NCI-H2227 (cell line): ENCODE measurements at regions not wholly inside any gene's neighbourhood (a gene's known extent, or its start where the extent isn't known, plus 50 kb on each side); places are given as distances from the start of the nearest gene placed in this dataset.

Experiments
- DNase-seq: peaks from one replicate; lab custom pipeline; 2025; ENCODE audit not compliant: unreplicated experiment; lab: John Stamatoyannopoulos, UW

GRCh38 chr12:19855851-19856250 is 416.6 kb downstream of the AEBP2 start:
- DNase-seq: no peak

DNA sequence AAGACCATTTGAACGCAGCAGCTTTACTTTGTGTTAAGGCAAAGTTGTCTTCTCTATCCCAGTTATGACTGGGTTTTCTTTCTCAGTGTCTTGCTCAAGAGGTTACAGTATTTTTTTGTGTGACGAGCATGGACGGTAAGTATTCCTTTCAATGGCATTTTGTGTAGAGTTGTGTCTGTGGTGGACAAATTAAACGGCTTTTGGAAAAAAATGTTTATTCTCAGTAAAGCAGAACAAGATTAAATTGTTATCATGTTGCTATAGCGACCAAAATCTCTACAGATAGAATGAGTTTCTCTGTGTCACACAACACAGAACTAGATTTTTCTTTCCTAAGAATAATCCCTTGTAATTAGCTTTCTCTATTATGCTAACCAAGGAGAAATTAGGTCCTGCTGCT is 417.1 kb downstream of the AEBP2 start:
- no peak for DNase-seq

- no peak for DNase-seq
Observed at GRCh38 chr12:19857204-19857603, 417.9 kb downstream of the AEBP2 start.

GRCh38 chr12:19867151-19867550 is 427.9 kb downstream of the AEBP2 start:
- no peak for DNase-seq

DNA sequence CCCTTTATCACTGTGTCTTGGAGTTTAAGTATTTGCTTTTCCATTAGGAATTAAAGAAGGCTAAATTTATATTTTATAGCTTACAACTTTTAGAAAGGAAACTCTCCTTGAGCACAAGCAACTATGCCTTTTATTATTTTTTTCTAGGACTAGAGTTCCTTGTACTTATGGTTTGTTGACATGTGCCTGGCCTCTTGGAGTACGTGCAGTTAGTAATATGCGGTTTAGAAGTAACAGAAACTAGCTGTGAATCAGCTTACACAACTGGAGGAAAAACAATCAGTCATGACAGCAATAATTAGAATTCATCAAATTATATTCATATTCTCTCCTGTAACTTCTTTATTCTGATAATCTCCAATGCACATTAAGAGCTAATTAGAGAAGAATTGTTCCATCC is 428.7 kb downstream of the AEBP2 start:
- no peak for DNase-seq

DNA sequence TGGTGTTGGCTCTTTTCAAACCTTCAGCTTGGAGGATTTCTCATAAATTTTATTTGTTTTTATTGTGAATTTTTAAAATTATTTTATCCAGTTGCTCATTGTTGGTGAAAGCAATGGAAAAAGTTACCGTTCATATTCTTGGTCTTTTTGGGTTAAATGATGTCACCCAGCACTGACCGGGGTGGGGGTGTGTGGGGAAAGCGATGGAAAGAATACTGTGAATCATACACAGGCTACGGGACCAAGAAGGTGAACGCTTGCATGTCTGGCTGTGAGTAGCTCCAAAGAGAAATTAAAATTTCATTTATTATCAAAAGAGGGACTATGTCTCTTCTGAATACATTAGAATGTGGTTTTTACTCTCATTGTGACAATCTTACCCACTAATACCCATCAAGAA is 430.1 kb downstream of the AEBP2 start:
- no peak for DNase-seq

GRCh38 chr12:19872621-19873540 is 433.6 kb downstream of the AEBP2 start:
- no peak for DNase-seq

- no peak for DNase-seq
Observed at GRCh38 chr12:19880076-19880475, 440.8 kb downstream of the AEBP2 start.

DNA sequence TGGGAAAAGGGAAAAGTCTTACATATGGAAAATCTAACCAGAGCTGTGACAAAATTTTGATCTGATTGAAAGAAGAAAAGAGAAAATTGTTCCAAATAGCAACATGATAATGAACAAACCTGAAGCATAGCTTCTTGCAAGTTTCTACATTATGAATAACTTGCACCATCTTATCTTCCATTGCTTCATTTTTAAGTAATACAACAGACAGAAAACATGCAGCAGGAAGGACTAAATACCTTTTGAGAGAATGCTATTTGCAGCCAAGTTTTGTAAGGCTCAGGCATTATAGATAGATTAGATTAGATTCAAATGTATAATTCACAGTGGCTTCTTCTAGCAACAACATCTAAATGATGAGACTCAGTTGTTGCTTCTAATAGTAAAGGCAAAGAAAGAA is 441.4 kb downstream of the AEBP2 start:
- no peak for DNase-seq

DNA sequence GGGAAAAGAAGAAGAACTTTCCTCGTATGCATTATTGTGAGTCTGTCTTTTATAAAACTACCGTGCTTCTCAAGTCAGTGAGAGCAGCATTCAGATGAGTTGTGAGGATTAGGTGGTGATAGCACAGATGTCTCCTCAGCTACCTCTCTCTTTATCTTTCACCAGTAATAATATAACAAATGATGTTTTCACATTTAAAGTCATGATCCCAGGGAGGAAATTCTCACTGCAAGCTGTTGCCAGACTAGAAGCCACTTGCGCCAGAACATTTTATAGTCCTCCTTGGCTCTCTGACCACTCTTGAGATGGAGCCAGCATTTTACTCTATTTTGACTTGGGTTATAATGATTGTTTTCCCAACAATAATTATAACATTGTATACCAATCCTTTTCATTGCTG is 443.1 kb downstream of the AEBP2 start:
- DNase-seq: no peak

DNA sequence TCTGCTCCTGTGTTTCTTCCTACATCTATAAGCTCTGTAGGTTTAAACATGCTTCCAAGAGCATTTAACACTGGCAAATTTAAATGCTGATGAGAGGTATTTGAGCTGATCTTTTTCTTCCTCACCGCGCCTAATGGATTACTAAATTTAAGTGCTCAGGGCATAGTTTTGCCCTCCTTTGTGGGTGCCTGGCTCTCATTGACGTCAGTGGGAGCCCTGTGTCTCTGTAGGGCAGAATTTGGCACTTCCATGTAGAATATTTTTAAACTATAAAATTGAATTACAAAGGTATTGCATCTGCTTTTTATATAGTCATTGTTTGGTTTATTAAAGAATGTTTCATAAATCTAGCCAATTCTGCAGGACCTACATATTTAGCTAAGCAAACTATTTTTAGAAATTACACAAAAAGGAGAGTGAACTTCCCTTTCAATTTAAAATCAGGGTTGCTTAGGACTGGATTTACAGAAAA is 444.8 kb downstream of the AEBP2 start:
- DNase-seq: no peak

DNA sequence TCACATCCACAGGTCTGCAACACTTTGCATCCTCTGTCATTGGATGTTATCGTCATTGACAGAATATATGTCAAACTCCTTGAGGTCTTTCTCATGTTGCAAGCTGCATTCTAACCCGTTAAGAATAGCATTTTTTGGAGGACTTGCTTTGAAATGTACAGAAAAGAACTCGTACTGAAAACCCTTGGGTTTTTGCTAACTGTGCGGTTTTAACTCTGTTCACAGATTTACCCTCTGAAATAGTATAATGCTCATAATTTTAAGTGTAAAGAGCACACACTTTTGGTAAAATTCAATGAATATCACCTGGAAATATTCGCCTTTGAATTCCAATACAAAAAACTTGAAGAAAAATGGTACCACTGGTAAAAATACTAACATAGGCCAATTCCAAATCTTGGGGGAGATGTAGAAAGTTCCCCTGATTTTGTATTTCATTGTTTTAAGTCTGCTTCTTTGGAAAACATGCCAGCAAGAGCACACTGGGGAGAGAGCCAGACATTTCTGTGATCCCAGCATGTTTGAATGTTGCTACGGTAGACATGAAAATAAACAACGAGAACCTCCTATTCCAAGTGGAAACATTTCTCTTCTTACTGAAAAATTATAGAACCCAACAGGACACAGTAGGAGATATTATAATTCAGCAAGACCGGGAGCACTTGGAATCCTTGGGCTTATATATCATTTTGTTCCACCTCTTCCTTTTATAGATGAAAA is 446.0 kb downstream of the AEBP2 start:
- no peak for DNase-seq

DNA sequence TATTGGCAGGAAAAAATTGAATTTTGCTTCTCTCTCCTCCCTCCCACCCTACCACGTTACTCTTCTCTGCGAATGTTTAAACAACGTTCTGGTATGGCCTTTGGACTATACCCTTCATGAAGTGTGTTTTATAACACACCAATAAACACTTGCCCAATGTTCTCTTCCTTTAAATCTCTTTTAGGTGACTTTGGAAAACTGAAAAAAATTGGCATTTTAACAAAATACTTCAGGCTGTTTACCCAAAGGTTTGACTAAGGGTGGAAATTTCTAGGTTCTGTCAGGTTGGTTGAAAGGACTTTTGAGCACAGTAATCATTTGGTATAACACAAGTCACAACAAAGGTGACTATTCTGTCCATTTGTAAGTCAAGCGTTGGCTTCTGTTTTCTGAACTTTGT is 446.8 kb downstream of the AEBP2 start:
- no peak for DNase-seq

DNA sequence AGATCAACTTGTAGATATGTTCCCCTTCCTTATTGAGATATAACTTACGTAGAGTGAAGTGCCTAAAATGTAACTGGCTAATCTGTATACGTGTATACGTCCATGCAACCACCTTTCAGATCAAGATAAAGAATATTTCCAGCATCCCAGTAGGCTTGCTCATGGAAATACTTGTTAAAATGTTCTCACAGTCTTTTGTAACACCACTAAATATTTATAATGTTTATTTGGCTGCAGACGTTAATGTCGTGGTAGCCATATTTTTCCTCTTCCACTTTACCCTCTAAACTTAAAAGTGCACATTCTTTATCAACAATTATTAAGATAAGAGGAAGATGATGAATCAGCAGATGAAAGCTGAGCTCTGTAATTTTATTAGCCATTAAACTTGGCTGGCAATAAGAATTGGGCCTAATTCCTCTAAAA is 447.4 kb downstream of the AEBP2 start:
- DNase-seq: no peak

DNA sequence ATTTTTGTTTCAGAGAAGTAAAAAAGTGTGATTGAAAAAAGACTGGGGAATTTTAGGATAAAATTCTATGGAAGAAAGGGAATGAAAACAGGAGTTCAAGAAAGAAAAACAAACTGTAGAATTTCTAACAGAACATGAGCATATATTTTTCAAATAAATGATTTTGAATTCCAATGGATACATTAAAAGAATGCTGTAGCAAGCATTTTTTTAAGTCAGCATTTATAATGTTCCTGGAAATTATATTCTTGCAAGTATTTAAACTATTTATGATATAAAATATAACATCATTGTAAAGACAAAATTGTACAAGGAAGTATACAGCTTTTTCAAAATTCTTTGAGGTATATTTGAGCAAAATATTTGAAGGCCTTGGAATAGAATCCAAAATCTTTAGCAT is 450.7 kb downstream of the AEBP2 start:
- DNase-seq: no peak

GRCh38 chr12:19891936-19892591 is 452.8 kb downstream of the AEBP2 start:
- no peak for DNase-seq

DNA sequence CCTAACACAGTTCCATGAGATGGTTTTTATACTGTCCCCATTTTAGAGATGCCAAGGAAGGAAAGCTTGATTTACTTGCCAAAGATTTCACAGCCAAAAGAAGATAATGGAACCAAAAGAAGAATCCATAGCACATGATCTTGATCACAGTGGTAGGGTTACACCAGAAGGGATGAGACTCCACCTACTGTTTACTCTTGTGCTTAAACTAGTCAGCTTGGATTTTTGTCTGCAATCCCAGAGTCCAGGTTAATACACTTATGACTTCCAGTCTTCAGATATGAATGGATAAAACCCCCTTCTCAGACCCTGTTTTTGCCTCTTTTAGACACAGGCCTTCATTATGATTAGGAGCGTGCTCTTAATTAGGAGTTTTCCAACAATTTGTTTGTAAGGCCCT is 454.2 kb downstream of the AEBP2 start:
- DNase-seq: no peak

DNA sequence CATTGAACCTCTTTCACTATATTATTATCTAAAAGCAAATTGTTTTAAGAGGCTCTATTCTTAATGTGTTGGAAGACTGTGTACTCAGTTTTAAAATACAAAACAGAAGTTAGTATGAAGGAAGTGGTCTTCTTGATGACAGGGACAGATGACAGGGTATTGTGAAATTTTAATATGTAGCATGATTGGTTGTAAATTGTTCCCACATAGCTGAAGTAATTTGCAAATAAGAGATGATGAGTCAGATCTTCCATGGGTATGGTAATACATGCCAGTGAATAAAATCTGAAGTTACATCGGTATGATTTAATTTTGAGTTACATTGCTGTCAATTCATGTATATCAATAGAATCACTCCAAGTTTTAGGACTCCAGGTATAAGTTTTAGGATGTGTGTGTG is 454.8 kb downstream of the AEBP2 start:
- DNase-seq: no peak

GRCh38 chr12:19894803-19895202 is 455.5 kb downstream of the AEBP2 start:
- no peak for DNase-seq

- DNase-seq: no peak
Observed at GRCh38 chr12:19895246-19896020, 456.1 kb downstream of the AEBP2 start.

- DNase-seq: no peak
Observed at GRCh38 chr12:19896041-19896440, 456.7 kb downstream of the AEBP2 start.
